Epithelial cell of esophagus (primary cell): ENCODE measurements at regions not wholly inside any gene's neighbourhood (a gene's known extent, or its start where the extent isn't known, plus 50 kb on each side); places are given as distances from the start of the nearest gene placed in this dataset.
"Not testable (repeated sequence)": the region's sequence is repeated elsewhere in the genome, so short reads cannot be mapped to it uniquely, and the experiment has no call there.

Experiments
- DNase-seq: peaks from one replicate; pipeline ENCODE4 v3.0.0; 2010; ENCODE audit warnings: low read depth
- H3K4me3 ChIP-seq: 2 replicates; pipeline ENCODE4 v1.5.1; 2011; ENCODE audit warnings: mild to moderate bottlenecking, low read length, control low read depth
- TF ChIP-seq, protein P1 (sequence below): IDR thresholded peaks from 2 replicates; pipeline ENCODE4 v1.5.1; 2011; ENCODE audit warnings: low read depth, mild to moderate bottlenecking, low read length, control low read depth, inconsistent platforms; ENCODE audit not compliant: insufficient read depth; ENCODE audit errors: missing control alignments

- not testable (repeated sequence) for DNase-seq, H3K4me3 ChIP-seq
- TF ChIP-seq, protein P1, sequence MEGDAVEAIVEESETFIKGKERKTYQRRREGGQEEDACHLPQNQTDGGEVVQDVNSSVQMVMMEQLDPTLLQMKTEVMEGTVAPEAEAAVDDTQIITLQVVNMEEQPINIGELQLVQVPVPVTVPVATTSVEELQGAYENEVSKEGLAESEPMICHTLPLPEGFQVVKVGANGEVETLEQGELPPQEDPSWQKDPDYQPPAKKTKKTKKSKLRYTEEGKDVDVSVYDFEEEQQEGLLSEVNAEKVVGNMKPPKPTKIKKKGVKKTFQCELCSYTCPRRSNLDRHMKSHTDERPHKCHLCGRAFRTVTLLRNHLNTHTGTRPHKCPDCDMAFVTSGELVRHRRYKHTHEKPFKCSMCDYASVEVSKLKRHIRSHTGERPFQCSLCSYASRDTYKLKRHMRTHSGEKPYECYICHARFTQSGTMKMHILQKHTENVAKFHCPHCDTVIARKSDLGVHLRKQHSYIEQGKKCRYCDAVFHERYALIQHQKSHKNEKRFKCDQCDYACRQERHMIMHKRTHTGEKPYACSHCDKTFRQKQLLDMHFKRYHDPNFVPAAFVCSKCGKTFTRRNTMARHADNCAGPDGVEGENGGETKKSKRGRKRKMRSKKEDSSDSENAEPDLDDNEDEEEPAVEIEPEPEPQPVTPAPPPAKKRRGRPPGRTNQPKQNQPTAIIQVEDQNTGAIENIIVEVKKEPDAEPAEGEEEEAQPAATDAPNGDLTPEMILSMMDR = peak; percentile 41
Measured at GRCh38 chr14:106764968-106765369, 1238.6 kb downstream of the TMEM121 start.

DNA sequence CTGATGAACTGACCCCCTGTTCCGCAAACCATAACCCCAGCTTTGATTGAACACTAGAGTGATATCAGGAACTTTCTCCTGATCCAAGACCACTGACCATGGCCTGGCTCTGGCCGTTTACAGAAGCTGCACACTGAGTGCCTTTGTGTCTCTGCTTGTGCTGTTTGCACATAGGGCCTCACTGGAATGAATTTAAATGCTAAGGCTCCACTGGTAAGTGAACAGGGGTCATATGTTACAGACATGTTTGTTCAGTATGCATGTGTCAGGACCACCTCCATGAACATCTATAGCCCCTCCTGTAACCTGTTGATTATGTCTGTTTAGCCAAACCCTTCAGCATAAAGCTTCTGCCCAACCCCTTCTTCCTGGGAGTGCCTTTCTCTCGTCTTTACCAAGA, 1239.8 kb downstream of the TMEM121 start:
- DNase-seq = no peak
- no peak overlapping the region for H3K4me3 ChIP-seq
- TF ChIP-seq, protein P1 = no peak

GRCh38 chr14:106766551-106767277, 1240.3 kb downstream of the TMEM121 start:
- H3K4me3 ChIP-seq, DNase-seq: not testable (repeated sequence)

DNA sequence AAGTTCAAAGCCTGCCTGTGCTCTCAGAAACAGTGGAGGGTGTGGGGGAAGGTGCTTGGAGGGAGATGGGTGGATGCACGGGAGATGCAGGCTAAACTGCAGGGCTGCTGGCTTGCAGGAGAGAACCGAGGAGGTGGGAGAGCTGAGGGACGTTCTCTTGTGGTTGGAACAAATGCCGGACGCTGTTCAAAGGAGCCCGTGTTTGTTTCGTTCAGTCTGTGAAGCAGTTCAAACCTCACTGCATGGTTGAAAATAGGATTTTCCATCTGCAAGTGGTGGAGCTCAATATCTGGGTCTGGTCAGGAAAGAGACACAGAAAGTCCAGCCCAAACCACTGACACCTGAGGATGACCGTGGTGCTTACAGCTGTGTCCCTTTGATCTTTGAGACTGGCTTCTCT, 1241.8 kb downstream of the TMEM121 start:
- H3K4me3 ChIP-seq = not testable (repeated sequence)

DNA sequence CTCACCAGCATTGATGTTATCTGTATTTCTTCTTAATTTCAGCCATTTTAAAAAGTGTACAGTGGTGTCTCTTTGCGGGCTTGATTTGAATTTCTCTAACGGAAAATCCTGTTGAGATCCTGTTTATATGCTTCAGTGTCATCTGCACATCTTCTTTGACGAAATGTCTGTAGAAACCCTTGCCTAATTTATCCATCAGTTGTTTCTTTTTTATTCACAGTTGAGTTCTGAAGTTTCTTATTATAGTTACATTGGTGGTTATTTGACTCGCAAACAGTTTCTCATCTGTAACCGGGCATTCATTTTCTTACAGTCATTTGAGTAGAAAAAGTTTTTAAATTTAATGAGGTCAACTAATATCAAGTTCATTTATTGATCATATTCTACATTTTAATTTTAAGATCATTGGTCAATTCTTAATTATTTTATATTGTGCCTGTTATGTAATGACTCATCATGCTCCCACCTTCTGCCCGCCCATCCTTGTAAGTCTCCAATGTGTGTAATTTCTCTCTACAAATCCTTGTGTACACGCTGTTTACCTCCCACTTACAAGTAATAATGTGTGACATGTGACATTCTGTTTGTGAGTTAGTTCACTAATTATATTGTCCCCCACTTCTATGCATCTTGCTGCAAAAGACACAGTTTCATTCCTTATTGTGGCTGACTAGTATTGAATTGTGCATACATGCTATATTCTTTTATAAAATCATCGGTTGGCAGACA, 1242.8 kb downstream of the TMEM121 start:
- H3K4me3 ChIP-seq, DNase-seq: not testable (repeated sequence)

More for the DNA sequence above, 1241.8 kb downstream of the TMEM121 start:
- not testable (repeated sequence) for DNase-seq

DNA sequence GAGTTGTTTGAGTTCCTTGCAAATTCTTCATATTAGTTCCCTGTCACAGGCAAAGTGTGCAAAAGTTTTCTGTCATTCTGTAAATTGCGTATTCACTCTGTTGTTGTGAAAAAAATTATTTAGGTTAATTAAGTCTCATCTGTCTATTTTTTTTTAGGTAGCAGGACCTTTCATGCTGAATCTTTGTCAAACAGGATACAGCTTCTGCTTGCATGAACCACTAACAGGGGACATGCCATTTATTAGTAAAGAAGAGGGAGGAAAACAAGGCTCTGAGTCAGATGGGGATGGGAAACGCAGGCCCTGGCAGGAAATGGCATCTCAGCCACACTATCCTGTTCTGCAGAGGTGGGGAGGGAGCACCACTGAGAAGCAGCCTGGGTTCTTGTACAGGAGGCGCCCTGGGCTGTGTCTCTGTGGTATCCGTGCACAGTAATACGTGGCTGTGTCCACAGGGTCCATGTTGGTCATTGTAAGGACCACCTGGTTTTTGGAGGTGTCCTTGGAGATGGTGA, 1243.8 kb downstream of the TMEM121 start:
- DNase-seq, H3K4me3 ChIP-seq: not testable (repeated sequence)

DNA sequence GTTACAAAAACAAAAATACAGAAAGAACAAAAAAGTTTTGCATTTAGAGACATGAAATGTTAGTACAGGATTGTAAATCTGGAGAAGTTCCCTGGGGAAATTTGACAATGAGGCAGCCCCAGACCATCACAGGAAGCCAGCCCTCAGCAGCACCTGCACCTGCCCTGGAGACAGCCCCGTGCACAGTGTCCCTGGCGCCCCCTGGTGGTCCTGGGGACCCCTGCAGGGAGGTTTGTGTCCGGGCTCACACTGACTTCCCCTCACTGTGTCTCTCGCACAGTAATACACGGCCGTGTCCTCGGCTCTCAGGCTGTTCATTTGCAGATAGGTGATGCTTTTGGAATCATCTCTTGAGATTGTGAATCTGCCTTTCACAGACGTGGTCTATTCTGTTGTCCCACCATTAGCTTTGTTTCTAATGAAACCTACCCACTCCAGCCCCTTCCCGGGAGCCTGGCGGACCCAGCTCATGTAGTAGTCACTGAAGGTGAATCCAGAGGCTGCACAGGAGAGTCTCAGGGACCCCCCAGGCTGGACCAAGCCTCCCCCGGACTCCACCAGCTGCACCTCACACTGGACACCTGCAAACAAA, 1248.6 kb downstream of the TMEM121 start:
- DNase-seq, H3K4me3 ChIP-seq: not testable (repeated sequence)

- no peak overlapping the region for H3K4me3 ChIP-seq
- DNase-seq = no peak
- TF ChIP-seq, protein P1 = no peak
Measured at GRCh38 chr14:106776395-106776983, 1250.1 kb downstream of the TMEM121 start.

DNA sequence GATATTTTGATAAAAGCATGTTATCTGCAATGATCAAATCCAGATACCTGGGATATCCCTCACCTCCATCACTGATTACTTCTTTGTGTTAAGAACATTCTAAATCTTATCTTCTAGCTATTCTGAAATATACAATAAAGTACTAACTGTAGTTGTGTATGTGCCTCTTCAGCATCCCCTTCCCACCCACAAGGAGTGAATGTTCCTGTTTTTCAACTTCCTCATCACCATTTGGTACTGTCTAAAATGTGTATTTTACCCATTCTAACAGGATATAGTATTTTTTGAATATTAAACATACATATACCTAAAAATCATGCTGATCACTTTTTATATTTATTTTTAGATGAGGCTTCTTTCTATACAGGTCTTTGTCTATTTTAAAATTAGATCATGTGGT, 1252.6 kb downstream of the TMEM121 start:
- DNase-seq = no peak
- no peak overlapping the region for H3K4me3 ChIP-seq
- TF ChIP-seq, protein P1 = no peak
